GM12878 (cell line): ENCODE measurements at regions not wholly inside any gene's neighbourhood (a gene's known extent, or its start where the extent isn't known, plus 50 kb on each side); places are given as distances from the start of the nearest gene placed in this dataset.

Experiments
- ATAC-seq: fragments of 200-7000 bp; cut with Tn5 transposase; 3 replicates; pipeline ENCODE4 v1.9.1; 2020; ENCODE audit warnings: mild to moderate bottlenecking, moderate library complexity
- BruUV-seq: library from RNA; stranded (reverse); fragments of 400-500 nt; replicated peaks from 2 replicates; lab custom pipeline; 2021; lab: Mats Ljungman, UMichigan
- CTCF ChIA-PET: fragments of 300-600 bp; sonication (Branson Sonifier 250); formaldehyde crosslinking; extraction: SDS; loops from one replicate; lab custom pipeline; 2021; ENCODE audit warnings: inconsistent platforms; lab: Yijun Ruan, JAX
- POLR2A ChIA-PET: fragments of 350-600 bp; formaldehyde crosslinking; extraction: SDS; loops from one replicate; lab custom pipeline; 2021; ENCODE audit warnings: inconsistent platforms; lab: Charles Lee
- RAD21 ChIA-PET: fragments of 300-600 bp; sonication (Branson Sonifier 250); formaldehyde crosslinking; loops from one replicate; lab custom pipeline; 2023; ENCODE audit warnings: antibody characterized with exemption; ENCODE audit not compliant: unreplicated experiment; lab: Charles Lee
- SMC1A ChIA-PET: fragments of 300-600 bp; sonication (Branson Sonifier 250); formaldehyde crosslinking; loops from one replicate; lab custom pipeline; 2023; ENCODE audit not compliant: unreplicated experiment, uncharacterized antibody; lab: Charles Lee
- DNase-seq: peaks from one replicate; pipeline ENCODE4 v3.0.0-alpha.2; 2011; ENCODE audit warnings: low read depth, low spot score
- FAIRE-seq: peaks from 3 replicates; lab custom pipeline; 2011; peaks lifted over from hg19 to GRCh38; lab: Jason Lieb, UNC
- H2AFZ ChIP-seq: 2 replicates; pipeline ENCODE4 v1.6.0; 2011; ENCODE audit warnings: low read depth, low read length, control low read depth; ENCODE audit not compliant: control insufficient read depth
- H3K27ac ChIP-seq: 2 replicates; pipeline ENCODE4 v1.5.1; 2011; ENCODE audit warnings: control low read depth; ENCODE audit not compliant: control insufficient read depth, insufficient read depth
- H3K27me3 ChIP-seq, 2 experiments: replicated peaks in 1 of 2; 2 replicates each; pipeline versions ENCODE4 v1.6.0 to v1.6.1; 2011; ENCODE audit warnings: low read length in 1 of 2; ENCODE audit not compliant: control insufficient read depth in 2 of 2, insufficient read depth in 2 of 2
- H3K36me3 ChIP-seq, 2 experiments: 2 replicates each; pipeline ENCODE4 v1.5.1; 2011; ENCODE audit warnings: low read length in 1 of 2; ENCODE audit not compliant: control insufficient read depth in 2 of 2, insufficient read depth in 2 of 2
- H3K4me1 ChIP-seq: 2 replicates; pipeline ENCODE4 v1.6.1; 2011; ENCODE audit warnings: mild to moderate bottlenecking, low read length, moderate library complexity, mixed read lengths; ENCODE audit not compliant: control insufficient read depth, insufficient read depth
- H3K4me2 ChIP-seq: 2 replicates; pipeline ENCODE4 v1.6.0; 2011; ENCODE audit warnings: control low read depth; ENCODE audit not compliant: control insufficient read depth, insufficient read depth
- H3K4me3 ChIP-seq: fragments of 200-600 bp; sonication (generic); 2 replicates; pipeline ENCODE4 v1.5.1; 2016
- H3K79me2 ChIP-seq: 2 replicates; pipeline ENCODE4 v1.6.0; 2011; ENCODE audit warnings: low read length; ENCODE audit not compliant: control insufficient read depth, insufficient read depth
- H3K9ac ChIP-seq: 2 replicates; pipeline ENCODE4 v1.8.0; 2011; ENCODE audit warnings: low read length, control low read depth, mixed read lengths; ENCODE audit not compliant: control insufficient read depth, insufficient read depth
- H3K9me3 ChIP-seq: replicated peaks from 3 replicates; pipeline ENCODE4 v1.5.1; 2011; ENCODE audit warnings: mild to moderate bottlenecking, low read length; ENCODE audit not compliant: control insufficient read depth, insufficient read depth
- H4K20me1 ChIP-seq: 2 replicates; pipeline ENCODE4 v1.6.0; 2011; ENCODE audit not compliant: control insufficient read depth, insufficient read depth
- CREM ChIP-seq: IDR thresholded peaks from 2 replicates; pipeline ENCODE4 v1.6.1; 2014; ENCODE audit warnings: antibody characterized with exemption, low read depth
- DPF2 ChIP-seq: fragments of 450-650 bp; IDR thresholded peaks from 2 replicates; pipeline ENCODE4 v1.6.1; 2017; ENCODE audit warnings: mild to moderate bottlenecking
- E2F4 ChIP-seq: IDR thresholded peaks from 2 replicates; pipeline ENCODE4 v1.6.1; 2012; ENCODE audit warnings: low read depth, low read length, improper control_type of control experiment
- EGR1 ChIP-seq, 2 experiments: IDR thresholded peaks; 1 replicate in 1 of 2; 2 replicates in 1 of 2; pipeline ENCODE4 v1.6.1; 2011 to 2012; ENCODE audit warnings: low read depth in 2 of 2, low read length in 2 of 2, borderline replicate concordance in 1 of 2, mild to moderate bottlenecking in 1 of 2, moderate library complexity in 1 of 2
- IKZF1 ChIP-seq: fragments of 450-650 bp; conservative IDR thresholded peaks from 2 replicates; pipeline ENCODE4 v1.6.1; 2017; ENCODE audit warnings: antibody characterized with exemption, mild to moderate bottlenecking
- JUND ChIP-seq: IDR thresholded peaks from 2 replicates; pipeline ENCODE4 v1.6.1; 2012; ENCODE audit warnings: low read depth, mild to moderate bottlenecking, low read length, improper control_type of control experiment, moderate library complexity
- MTA3 ChIP-seq: IDR thresholded peaks from 2 replicates; pipeline ENCODE4 v1.6.1; 2012; ENCODE audit warnings: low read length, inconsistent platforms, borderline replicate concordance
- PAX8 ChIP-seq: fragments of 450-650 bp; IDR thresholded peaks from 2 replicates; pipeline ENCODE4 v1.6.1; 2017; ENCODE audit warnings: mild to moderate bottlenecking, moderate library complexity
- RCOR1 ChIP-seq: conservative IDR thresholded peaks from 2 replicates; pipeline ENCODE4 v1.6.1; 2012; ENCODE audit warnings: low read depth, low read length, improper control_type of control experiment
- RUNX3 ChIP-seq: IDR thresholded peaks from 2 replicates; pipeline ENCODE4 v1.6.1; 2012; ENCODE audit warnings: low read length, inconsistent platforms
- SKIL ChIP-seq: fragments of 450-650 bp; IDR thresholded peaks from 2 replicates; pipeline ENCODE4 v1.6.1; 2017; ENCODE audit warnings: mild to moderate bottlenecking, low read depth, inconsistent platforms; ENCODE audit not compliant: poor library complexity, severe bottlenecking
- ZBTB40 ChIP-seq: fragments of 450-650 bp; IDR thresholded peaks from 2 replicates; pipeline ENCODE4 v1.6.1; 2016; ENCODE audit warnings: mild to moderate bottlenecking, moderate library complexity, borderline replicate concordance
- WGBS: methylation state at CpG from one replicate; pipeline ENCODE4 v1.1.6; 2016; ENCODE audit warnings: low lambda C conversion rate; ENCODE audit not compliant: insufficient replicate concordance, insufficient coverage; ENCODE audit errors: missing lambda C conversion rate; 5-methylcytosine and 5-hydroxymethylcytosine counted together
- in situ Hi-C: fragments of 300-500 bp; cut with MboI; formaldehyde crosslinking; loops from 9 replicates; pipeline ENCODE4 v1.14.3; 2018; ENCODE audit warnings: mixed read lengths
- intact Hi-C: fragments of 100-400 bp; cut with micrococcal nuclease; formaldehyde crosslinking; loops from one replicate; pipeline ENCODE4 v1.14.2; 2022; ENCODE audit not compliant: unreplicated experiment

- in situ Hi-C loops, result no loop called here
- intact Hi-C loops, result no loop called here
- no peak for TF ChIP-seq IKZF1
- H3K27ac ChIP-seq, result no peak overlapping the region
- ChIA-PET SMC1A (no interaction called here), POLR2A (no interaction called here), RAD21 (no interaction called here), CTCF (no interaction called here)
- H3K27me3 ChIP-seq, result no peaks in the 10 kb centered on the region
- H3K79me2 ChIP-seq, result no peaks in the 10 kb centered on the region
- no peaks in the 10 kb centered on the region for H3K9me3 ChIP-seq
- no peaks in the 10 kb centered on the region for H3K4me1 ChIP-seq
- no peak overlapping the region for H2AFZ ChIP-seq
- no peak for FAIRE-seq
- DNase-seq, result no peak
- no TSS peak for BruUV-seq
- H3K36me3 ChIP-seq, result no peaks in the 10 kb centered on the region
- H3K4me2 ChIP-seq, result no peak overlapping the region
- no peak overlapping the region for H3K9ac ChIP-seq
- H3K4me3 ChIP-seq, result no peak overlapping the region
- 18% methylated on average over 2 of the region's 2 CpGs for WGBS
- H4K20me1 ChIP-seq, result no peaks in the 10 kb centered on the region
- ATAC-seq, result no peak
Measured at GRCh38 chr14:56044196-56044595, 74.0 kb upstream of the PELI2 start.

- 0% methylated on average over 1 of the region's 1 CpG for WGBS
- TF ChIP-seq EGR1 (IDR thresholded peaks at IDR 0.05; ENCODE audit: borderline replicate concordance in 1 of 2, low read depth in 2 of 2, low read length in 2 of 2) (no peak), MTA3 (no peak), CREM (no peak), PAX8 (no peak), RUNX3 (no peak), JUND (no peak), RCOR1 (no peak), ZBTB40 (no peak), DPF2 (no peak), SKIL (no peak), E2F4 (no peak)
Measured at GRCh38 chr14:56046546-56046945, 71.7 kb upstream of the PELI2 start.

More at GRCh38 chr14:56046546-56046945, 71.7 kb upstream of the PELI2 start:
- no TSS peak for BruUV-seq
- H3K9ac ChIP-seq, result no peak overlapping the region
- H3K36me3 ChIP-seq, result no peaks in the 10 kb centered on the region
- RAD21 ChIA-PET, result no interaction called here
- no peaks in the 10 kb centered on the region for H4K20me1 ChIP-seq
- no peaks in the 10 kb centered on the region for H3K9me3 ChIP-seq
- no peak overlapping the region for H2AFZ ChIP-seq
- no peaks in the 10 kb centered on the region for H3K27me3 ChIP-seq
- FAIRE-seq, result no peak
- CTCF ChIA-PET, result no interaction called here
- POLR2A ChIA-PET, result no interaction called here
- no peaks in the 10 kb centered on the region for H3K79me2 ChIP-seq
- no peaks in the 10 kb centered on the region for H3K4me1 ChIP-seq
- H3K27ac ChIP-seq, result no peak overlapping the region
- SMC1A ChIA-PET, result interaction anchor here (1.2 to 1.3 kb wide), 2 partner anchors 10 kb away, joined by 3 to 4 read pairs; no protein-coding TSS in a partner anchor
- in situ Hi-C loops (no loop called here), intact Hi-C loops (no loop called here)
- ATAC-seq, result no peak
- H3K4me3 ChIP-seq, result no peak overlapping the region
- DNase-seq, result no peak
- H3K4me2 ChIP-seq, result no peak overlapping the region
